ELF-1 (cell line): ENCODE measurements at regions not wholly inside any gene's neighbourhood (a gene's known extent, or its start where the extent isn't known, plus 50 kb on each side); places are given as distances from the start of the nearest gene placed in this dataset.

Experiments
- DNase-seq: peaks from one replicate; pipeline ENCODE4 v3.0.0-alpha.2; 2016; ENCODE audit warnings: low read depth, low spot score

DNA sequence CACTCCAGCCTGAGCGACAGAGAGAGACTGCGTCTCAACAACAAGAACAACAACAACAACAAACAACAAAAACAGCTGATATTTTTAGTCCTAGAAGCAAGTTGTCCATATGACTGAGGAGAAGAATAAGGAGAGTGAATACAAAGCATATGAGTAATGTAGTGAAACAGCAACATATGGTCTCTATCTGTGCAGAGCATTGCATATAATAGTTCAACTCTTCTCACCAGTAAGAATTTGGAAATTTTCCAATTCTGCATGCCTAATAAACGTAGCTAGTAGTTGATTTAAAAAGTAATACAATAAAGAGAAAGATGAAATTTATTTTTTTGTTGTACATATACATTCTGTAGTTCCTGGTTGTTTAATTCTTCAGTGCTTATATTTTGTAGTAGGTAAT lies 129.7 kb upstream of the FAM83B start:
- no peak for DNase-seq

DNA sequence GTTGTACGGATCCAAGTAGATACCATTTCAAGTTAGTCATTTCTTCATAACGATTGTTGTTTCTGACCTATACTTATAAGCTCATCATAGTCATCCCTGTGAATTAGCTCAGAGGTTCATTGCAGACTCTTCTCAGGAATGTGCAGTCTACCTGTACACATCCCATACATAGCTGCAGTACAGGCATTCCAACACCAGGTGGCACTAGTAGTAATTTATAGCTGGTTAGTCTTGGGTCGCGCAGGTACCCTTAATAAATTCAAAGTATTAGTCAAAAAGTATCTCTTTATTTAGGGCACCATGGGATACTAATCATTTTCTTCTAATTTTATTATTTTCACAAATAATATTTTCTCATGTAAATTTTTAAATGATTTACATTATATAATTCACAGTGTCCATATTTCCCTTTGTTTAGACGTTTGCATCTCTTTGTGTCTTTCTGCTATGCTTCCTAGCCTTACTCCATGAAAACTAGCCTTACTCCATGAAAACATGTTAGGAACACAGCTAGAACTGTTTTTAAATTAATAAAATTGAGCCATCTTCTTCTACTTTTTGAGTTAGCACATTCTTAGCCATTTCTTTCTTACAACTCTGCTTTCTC lies 128.6 kb upstream of the FAM83B start:
- peak; percentile 27 for DNase-seq

DNA sequence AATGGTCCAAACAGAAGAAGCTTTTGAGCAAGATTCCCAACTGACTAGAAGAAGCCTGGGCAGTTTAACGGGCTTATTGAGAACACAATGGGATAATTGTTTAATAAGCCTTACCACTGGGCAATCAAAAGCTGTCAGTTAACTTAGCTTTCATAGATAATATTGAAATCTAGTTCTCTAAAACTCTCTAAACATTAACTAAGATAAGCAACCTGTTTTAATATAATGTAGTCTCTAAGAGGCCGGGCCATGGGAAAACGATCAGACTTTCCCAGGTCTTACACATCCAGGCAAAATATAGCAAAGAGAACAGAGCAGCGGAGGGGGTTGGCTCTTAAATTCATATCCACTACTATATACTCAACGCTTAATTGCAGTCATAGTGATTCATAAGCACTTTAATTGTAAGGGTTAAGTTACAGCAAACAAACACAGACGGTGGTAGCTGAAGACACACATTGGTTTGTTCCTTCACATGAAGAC lies 128.0 kb upstream of the FAM83B start:
- no peak for DNase-seq

DNA sequence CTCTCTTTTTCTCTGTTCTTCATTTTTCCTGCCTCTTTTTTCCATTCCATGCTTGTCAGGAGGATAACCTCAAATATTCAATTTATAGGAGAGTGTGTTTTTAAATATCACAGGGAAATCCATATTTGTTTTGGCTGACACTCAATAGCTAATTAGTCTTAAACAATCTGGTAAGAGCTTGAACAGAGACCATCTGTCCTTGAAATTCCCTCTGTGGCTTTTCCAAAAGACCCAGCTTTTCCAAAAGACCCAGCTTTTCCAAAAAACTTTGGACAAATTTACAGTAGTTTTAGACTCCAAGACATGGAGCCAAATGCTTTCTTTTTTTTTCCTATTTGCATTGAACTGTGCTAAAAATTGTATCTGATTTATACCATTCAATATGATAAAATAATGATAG lies 127.4 kb upstream of the FAM83B start:
- DNase-seq: no peak

DNA sequence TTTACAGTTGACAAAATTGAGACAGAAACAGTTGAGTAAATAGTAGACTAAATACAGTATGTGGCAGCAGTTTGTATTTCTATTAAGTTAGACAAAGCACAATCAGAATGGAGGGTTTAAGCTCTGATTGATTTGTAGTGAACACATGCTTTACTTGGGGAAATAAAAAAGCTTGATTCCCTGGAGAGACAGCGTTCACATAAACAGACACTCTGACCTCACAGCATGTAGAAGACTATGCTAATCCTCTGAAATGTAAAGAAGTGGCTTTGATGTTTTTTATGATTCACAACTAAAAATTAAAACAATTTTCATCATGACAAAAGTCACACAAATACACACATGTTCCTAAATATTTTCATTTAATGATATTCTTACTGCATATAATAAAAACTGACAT lies 126.9 kb upstream of the FAM83B start:
- no peak for DNase-seq

DNA sequence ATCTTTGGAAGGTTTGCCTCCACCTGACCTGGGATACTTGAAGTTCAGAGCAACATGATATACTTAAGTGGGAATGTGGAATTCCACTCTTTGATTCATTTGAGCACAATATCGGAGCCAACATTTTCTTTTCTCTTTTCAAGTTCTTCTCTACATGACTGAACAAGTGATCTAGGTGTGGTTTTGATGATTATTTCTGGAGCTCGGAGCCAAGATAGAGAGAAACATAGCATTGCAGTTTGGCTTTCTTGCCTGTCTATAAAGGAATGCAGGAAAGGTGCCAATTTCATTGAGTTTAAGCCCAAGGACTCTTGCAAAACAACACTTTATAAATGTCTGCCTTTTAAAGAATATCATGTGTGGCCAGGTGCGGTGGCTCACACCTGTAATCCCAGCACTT lies 124.2 kb upstream of the FAM83B start:
- no peak for DNase-seq

DNA sequence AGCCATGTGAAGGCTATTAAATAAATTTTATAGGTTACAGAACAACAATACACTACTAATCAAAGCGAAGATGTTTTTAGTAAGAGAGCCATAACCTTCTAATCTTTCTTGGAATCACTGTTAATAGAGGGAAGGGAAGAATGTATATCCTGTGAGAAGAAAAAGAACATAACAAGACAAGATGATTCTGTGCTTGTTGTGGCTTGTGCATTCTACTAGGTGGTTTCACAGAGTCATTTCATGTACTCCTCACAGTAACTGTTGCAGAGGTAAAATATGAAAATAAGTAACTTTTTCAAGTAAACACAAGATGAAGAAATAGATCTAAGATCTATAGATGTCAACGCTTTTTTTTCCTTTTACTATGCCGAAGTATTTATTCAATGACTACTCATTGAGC lies 116.9 kb upstream of the FAM83B start:
- DNase-seq: no peak

DNA sequence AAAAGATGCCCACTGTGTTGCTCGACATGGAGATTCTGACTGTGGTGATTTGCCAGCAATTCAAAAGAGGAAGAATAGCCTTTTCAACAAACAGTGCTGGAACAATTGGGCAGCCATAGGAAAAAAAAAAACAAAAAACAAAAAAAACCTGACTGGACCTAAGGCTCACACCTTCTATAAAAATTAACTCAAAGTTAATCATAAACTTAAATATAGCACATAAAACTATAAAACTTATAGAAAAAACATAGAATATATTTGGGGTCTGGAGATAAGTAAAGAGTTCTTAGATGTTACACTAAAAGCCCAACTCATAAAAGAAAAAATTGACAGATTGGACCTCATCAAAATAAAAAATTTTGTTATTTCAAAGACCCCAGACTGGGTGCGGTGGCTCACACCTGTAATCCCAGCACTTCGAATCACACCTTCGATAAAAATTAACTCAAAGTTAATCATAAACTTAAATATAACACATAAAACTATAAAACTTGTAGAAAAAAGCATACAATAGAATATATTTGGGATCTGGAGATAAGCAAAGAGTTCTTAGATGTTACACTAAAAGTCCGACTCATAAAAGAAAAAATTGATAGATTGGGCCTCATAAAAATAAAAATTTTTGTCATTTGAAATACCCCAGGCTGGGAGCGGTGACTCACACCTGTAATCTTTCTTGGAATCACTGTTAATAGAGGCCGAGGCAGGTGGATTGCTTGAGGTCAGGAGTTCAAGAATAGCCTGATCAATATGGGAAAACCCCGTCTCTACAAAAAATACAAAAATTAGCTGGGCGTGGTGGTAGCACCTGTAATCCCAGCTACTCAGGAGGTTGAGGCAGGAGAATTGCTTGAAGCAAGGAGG lies 115.6 kb upstream of the FAM83B start:
- DNase-seq: no peak

DNA sequence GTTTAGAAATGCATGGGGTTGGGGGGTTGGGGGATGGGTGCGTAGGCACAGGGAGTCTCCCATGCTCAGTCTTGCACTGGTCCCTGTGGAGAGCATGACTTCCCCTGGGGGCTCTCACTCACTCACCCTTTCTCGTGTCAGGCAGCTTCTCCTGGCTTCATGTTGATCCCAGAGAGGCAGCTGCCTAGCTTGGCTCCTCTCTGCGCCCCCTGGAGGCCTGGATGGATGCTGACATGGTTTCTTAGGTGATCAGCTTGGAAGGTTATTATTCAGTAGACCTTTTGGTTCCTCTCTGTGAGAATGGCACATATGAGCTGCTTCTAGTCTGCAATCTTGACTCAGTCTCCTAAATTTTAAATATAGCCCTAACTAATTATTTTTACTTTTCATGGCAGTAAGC lies 109.3 kb upstream of the FAM83B start:
- DNase-seq: peak; percentile 45

DNA sequence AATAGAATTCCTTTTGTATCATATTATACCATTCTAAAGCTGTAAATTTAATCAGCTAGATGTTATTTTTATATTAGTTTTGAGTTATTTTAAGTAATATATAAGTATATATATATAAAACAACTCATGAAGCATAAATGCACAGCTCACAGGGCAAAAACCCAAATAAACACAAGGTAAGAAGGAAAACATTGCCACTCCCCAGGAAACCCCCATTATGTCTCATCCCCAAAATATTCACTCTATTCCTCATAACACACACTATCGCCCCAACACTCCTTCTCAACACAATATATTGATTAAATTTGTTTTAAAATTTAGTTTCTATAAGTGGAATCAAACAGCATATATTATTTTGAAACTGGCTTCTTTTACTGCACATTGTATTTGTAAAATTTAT lies 98.6 kb upstream of the FAM83B start:
- DNase-seq: no peak

DNA sequence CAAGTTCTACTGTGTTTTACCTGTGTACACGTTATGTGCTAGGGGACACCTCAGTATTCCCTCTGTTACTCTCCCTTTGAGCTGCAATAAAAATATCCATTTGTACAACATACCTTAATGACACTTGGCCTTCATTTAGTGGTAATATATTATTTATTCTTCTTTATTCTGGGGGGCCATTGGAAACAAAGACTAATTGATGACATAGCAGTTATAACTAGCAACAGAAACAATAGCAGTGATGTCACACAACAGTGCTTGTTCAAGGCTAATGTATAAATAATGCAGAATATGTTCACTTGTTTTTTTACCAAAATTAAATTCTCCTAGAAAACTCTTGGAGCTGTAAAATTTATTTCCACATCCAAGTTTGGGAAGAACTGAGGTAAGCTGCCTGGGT lies 92.2 kb upstream of the FAM83B start:
- DNase-seq: no peak

DNA sequence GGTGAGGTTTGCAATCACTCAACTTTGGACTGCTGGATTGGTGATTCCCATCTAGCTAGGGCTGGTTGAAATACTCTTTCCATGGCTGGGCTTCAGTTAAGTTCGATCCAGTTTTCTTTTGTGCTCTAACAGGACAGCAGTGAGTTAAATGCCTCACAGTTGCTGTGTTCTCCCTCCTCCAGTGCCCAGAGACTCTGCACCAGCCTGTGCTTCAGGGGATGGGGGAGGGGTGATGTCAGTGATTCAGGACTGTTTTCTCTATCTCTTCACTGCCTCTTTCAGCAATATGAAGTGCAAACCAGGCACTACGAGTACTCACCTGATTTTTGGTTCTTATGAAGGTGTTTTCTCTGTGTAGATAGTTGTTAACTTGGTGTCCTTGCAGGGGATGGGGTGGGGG lies 88.2 kb upstream of the FAM83B start:
- peak; percentile 76 for DNase-seq

DNA sequence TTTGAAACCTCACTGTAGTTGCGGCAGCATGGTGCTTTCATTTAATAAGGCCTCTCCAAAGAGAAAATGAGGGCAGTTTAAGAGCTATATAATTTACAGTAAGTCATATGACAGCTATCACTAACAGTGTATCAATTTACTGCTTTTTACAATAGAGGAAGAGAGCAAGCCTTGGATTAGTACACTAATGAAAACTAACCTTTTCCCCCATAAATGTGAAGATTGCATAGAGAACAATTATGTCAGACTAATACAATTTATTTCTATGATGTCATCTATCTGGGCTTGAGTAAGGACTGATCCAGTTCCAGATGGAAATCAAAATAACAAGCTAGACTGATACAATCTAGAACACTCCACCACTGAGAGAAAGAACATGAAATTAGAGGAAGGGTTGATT lies 78.1 kb upstream of the FAM83B start:
- DNase-seq: no peak

DNA sequence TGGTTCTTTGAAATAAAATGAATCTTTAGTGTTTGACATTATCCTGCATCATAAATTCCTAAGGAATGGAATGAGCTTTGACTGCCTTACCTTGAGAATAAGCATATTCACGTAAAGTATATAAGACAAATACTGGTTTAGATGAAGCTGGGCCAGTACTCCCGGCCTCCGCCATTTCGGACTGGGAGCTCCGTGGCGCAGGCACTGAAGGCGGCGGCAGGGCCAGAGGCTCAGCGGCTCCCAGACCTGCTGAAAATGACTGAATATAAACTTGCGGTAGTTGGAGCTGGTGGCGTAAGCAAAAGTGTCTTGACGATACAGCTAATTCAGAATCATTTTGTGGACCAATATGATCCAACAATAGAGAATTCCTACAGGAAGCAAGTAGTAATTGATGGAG lies 76.2 kb upstream of the FAM83B start:
- DNase-seq: no peak

DNA sequence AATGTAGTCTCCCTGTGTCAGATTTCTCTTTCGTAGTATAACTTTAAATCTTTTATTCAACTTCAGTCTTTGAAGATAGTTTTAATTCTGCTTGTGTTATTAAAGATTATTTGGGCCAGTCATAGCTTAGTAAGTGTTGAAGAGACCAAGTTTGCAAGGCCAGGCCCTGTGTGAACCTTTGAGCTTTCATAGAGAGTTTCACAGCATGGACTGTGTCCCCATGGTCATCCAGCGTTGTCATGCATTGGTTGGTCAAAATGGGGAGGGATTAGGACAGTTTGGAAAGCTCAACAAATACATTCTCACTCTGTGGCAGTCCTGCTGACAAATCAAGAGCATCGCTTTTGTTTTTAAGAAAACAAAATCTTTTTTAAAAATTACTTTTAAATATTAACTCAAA lies 74.6 kb upstream of the FAM83B start:
- no peak for DNase-seq

DNA sequence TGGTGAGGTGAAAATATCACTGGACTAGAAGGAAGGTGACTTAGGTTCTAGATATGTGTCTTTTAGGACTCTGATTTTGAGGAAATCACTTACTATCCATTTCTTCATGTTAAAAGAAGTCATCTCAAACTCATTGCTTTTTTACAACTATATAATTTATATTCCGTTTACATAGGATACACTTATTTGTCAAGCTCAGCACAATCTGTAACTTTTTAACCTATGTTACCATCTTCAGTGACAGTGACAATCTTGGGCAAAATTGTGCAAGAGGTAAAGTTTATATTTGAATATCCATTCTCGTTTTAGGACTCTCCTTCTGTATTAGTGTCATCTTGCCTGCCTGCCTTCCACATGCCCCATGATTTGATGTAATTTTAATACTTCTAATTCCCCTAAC lies 74.0 kb upstream of the FAM83B start:
- DNase-seq: no peak

DNA sequence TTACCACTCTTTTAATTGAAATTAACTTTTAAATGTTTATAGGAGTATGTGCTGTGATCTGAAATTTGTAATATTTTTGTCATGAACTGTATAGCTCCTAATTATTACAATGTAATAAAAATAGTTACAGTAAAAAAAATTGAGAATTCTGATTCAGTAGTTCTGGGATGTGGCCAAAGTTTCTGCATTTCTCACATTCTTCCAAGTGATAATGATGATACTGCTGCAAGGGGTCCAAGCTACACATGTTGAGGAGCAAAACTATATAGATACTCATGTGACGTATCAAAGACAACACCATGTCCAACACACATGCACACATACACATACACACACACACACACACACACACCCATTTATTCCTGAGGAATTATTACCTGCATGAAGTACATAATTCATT lies 71.0 kb upstream of the FAM83B start:
- DNase-seq: no peak

DNA sequence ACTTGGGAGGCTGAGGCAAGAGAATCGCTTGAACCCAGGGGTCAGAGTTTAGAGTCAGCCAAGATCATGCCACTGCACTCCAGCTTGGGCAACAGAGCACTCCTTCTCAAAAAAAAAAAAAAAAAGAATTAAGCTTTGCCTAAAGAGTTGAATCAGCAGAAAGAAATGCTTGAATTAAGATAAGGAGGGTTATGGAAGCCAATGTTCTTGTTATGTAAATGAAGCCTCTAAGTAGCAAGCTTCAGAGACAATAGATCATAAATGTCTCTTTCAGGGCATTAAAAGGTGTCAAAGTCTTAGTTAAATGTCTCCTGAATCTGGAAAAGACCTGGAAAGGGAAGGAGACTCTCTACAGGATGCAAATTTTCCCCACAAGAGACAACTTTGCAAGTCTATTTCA lies 69.7 kb upstream of the FAM83B start:
- no peak for DNase-seq

DNA sequence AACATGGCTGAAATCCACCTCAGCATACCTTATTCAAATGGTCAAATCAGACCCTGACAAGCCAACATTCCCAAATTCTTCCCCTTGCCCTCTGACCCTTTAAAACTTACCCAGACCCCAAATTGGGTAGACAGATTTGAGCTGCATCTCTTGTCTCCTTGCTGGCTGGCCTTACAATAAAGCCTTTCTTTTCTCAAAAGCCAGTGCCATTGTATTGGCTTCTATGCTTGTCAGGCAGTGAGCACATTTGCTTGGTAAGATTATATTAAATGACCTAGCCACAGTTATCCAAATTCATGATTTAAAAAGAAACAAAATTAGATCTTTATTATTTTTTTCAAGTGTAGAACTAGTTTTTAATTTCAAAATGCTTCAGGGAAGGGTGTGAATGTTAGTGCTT lies 67.8 kb upstream of the FAM83B start:
- no peak for DNase-seq

DNA sequence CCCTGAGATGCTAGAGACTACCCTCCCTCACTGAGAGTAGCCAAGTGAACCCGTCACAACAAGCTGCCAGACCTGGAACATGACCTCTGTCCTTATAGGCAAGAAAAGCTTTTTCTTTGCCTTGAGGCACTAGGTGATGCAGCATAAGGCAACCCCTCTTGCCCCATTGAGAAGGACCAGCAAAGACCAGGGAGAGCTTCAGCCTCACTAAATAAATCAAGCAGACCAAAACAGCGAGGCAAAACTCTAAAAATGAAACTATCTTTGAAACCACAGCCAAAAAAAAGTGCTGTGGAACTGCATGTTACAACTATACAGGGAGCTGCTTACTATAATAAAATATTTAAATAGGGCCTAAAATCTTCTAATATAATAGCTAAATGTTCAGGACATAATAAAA lies 62.6 kb upstream of the FAM83B start:
- DNase-seq: peak; percentile 18

DNA sequence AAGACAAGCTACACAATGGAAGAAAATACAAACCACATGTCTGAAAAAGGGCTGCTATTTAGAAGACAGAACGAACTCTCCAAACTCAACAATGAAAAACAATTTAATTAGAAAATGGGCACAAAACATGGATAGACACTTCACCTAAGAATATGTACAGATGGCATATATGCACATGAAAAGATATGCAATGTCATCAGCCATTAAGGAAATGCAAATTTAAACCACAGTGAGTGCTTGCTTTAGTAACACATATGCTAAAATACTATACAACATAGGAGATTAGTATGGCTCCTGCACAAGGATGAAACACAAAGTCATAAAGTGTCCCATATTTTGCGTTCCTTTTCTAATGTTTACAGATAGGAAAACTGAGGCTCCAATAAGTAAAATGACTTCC lies 60.4 kb upstream of the FAM83B start:
- DNase-seq: no peak

DNA sequence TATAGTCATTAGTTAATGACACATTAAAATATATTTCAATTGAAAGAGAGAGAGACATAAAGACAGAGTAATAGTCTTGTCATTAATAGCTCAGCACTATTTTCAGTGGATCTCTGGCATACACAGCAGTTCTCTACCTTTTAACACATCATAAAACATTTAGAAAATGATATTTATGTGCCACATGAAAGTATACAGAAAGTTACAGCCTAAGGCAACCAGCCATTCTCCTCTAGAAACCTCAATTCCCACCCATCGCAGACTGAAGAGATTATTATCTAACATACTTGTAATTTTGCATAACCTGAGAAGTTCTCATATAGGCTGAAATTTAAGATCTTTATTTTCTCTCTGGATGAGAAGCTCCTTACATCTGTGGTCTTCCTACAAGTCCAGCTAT lies 58.7 kb upstream of the FAM83B start:
- DNase-seq: no peak
